SU-DHL-6 (cell line): ENCODE measurements at regions not wholly inside any gene's neighbourhood (a gene's known extent, or its start where the extent isn't known, plus 50 kb on each side); places are given as distances from the start of the nearest gene placed in this dataset.

Experiments
- H2AFZ ChIP-seq: fragments of 200-600 bp; sonication (generic); 2 replicates; pipeline ENCODE4 v1.6.1; 2014; ENCODE audit warnings: low read depth, mild to moderate bottlenecking, moderate library complexity, mixed read lengths, antibody characterized with exemption, low read length; ENCODE audit not compliant: severe bottlenecking
- H3F3A ChIP-seq: fragments of 200-600 bp; shearing (Covaris generic); 2 replicates; pipeline ENCODE4 v1.6.0; 2016; ENCODE audit warnings: antibody characterized with exemption, mild to moderate bottlenecking; ENCODE audit not compliant: insufficient read depth
- H3K27ac ChIP-seq: fragments of 200-600 bp; sonication (generic); 2 replicates; pipeline ENCODE4 v1.5.1; 2016; ENCODE audit warnings: low read depth, mild to moderate bottlenecking, low read length, moderate library complexity, mixed read lengths
- H3K27me3 ChIP-seq: fragments of 200-600 bp; sonication (generic), shearing (Covaris generic); 2 replicates; pipeline ENCODE4 v1.6.0; 2014; ENCODE audit warnings: mild to moderate bottlenecking, low read length
- H3K36me3 ChIP-seq: fragments of 200-600 bp; sonication (generic); 2 replicates; pipeline ENCODE4 v1.6.1; 2014; ENCODE audit warnings: mild to moderate bottlenecking, low read length, mixed read lengths
- H3K4me2 ChIP-seq: fragments of 300-600, 200-600 bp; shearing (Covaris generic), sonication (generic); 2 replicates; pipeline ENCODE4 v1.6.0; 2014; ENCODE audit warnings: low read length, low read depth, mild to moderate bottlenecking; ENCODE audit not compliant: poor library complexity, severe bottlenecking
- H3K4me3 ChIP-seq: fragments of 200-600 bp; sonication (generic); 2 replicates; pipeline ENCODE4 v1.5.1; 2014; ENCODE audit warnings: antibody characterized with exemption, low read length, mild to moderate bottlenecking, mixed read lengths; ENCODE audit not compliant: insufficient read depth, poor library complexity, severe bottlenecking
- H3K79me2 ChIP-seq: fragments of 200-600 bp; sonication (generic); 2 replicates; pipeline ENCODE4 v1.6.1; 2014; ENCODE audit warnings: mild to moderate bottlenecking, low read length, moderate library complexity; ENCODE audit not compliant: insufficient read depth
- H3K9ac ChIP-seq: fragments of 200-600 bp; sonication (generic); 2 replicates; pipeline ENCODE4 v1.7.0; 2014; ENCODE audit warnings: mild to moderate bottlenecking, low read length
- H3K9me2 ChIP-seq: fragments of 200-600 bp; sonication (generic); replicated peaks from 2 replicates; pipeline ENCODE4 v1.6.1; 2014; ENCODE audit warnings: low read length; ENCODE audit not compliant: insufficient read depth
- H3K9me3 ChIP-seq: fragments of 200-600 bp; sonication (generic); 2 replicates; pipeline ENCODE4 v1.6.1; 2014; ENCODE audit warnings: low read length, mixed read lengths; ENCODE audit not compliant: insufficient read depth
- H4K20me1 ChIP-seq: fragments of 200-600 bp; sonication (generic); 2 replicates; pipeline ENCODE4 v1.6.1; 2014; ENCODE audit warnings: low read depth, mild to moderate bottlenecking, antibody characterized with exemption, low read length, moderate library complexity, mixed read lengths
- EZH2phosphoT487 ChIP-seq: fragments of 200-600 bp; sonication (generic), shearing (Covaris generic); conservative IDR thresholded peaks from 2 replicates; pipeline ENCODE4 v1.6.1; 2018; ENCODE audit warnings: mild to moderate bottlenecking, antibody characterized with exemption, low read length, moderate library complexity, mixed read lengths
- TF ChIP-seq, protein P1 (sequence below): fragments of 200-600 bp; sonication (generic); IDR thresholded peaks from one replicate; pipeline ENCODE4 v1.5.1; 2017; ENCODE audit warnings: antibody characterized with exemption, mild to moderate bottlenecking, low read length, moderate library complexity; ENCODE audit not compliant: insufficient read depth, poor library complexity, severe bottlenecking

DNA sequence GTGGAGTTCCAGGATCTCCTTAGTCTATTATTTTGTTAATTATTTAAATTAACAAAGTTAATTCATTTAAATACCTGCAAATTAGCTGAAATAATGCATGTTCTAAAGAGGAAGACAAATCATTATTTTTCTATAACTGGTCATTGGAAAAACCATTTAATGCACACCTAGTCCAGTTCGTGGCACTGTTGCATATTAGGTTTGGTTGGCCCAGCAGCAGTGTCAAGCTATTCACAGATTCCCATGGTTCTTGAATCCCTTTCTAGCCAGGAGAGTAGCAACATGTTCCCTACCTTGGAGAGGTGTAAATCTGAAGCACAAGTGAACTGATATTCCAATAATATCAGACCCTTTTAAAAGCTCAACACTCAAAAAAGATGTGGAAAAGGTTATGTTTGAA, 155.2 kb downstream of the TMEM161B start:
- H3K9ac ChIP-seq, result no peak overlapping the region
- no peaks in the 10 kb centered on the region; the same call in 1 of the 2 replicates for H3K9me2 ChIP-seq
- TF ChIP-seq, protein P1, sequence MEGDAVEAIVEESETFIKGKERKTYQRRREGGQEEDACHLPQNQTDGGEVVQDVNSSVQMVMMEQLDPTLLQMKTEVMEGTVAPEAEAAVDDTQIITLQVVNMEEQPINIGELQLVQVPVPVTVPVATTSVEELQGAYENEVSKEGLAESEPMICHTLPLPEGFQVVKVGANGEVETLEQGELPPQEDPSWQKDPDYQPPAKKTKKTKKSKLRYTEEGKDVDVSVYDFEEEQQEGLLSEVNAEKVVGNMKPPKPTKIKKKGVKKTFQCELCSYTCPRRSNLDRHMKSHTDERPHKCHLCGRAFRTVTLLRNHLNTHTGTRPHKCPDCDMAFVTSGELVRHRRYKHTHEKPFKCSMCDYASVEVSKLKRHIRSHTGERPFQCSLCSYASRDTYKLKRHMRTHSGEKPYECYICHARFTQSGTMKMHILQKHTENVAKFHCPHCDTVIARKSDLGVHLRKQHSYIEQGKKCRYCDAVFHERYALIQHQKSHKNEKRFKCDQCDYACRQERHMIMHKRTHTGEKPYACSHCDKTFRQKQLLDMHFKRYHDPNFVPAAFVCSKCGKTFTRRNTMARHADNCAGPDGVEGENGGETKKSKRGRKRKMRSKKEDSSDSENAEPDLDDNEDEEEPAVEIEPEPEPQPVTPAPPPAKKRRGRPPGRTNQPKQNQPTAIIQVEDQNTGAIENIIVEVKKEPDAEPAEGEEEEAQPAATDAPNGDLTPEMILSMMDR, result no peak
- no peak for TF ChIP-seq EZH2phosphoT487
- H3K79me2 ChIP-seq, result no peaks in the 10 kb centered on the region
- H3K4me2 ChIP-seq, result no peak overlapping the region
- no peaks in the 10 kb centered on the region for H3K27me3 ChIP-seq
- no peak overlapping the region for H2AFZ ChIP-seq
- no peak overlapping the region for H3K4me3 ChIP-seq
- H3K27ac ChIP-seq, result no peak overlapping the region
- H4K20me1 ChIP-seq, result no peaks in the 10 kb centered on the region
- no peaks in the 10 kb centered on the region for H3K9me3 ChIP-seq
- H3K36me3 ChIP-seq, result no peaks in the 10 kb centered on the region
- no peaks in the 10 kb centered on the region for H3F3A ChIP-seq

DNA sequence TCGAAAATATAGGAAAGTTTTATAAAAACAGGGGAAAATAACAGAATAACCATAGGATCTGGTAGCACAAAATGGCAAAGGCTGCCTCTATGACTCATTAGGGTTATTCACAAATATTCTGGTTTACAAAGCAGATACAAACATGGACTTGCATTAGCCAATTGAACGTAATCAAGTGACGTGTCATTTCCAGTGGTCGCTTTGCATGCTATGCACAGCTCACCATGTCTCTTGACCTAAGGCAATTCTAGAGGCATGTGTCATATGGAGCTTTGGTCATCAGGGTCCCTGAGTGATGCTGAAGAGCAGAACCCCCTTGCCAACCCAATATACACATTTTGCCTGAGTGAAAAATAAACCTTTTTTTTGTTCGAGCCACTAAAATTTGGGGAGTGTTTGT, 158.8 kb downstream of the TMEM161B start:
- no peak overlapping the region for H3K4me2 ChIP-seq
- TF ChIP-seq, protein P1, result no peak
- TF ChIP-seq EZH2phosphoT487, result no peak
- no peaks in the 10 kb centered on the region for H3K9me3 ChIP-seq
- no peak overlapping the region for H3K9ac ChIP-seq
- H3K9me2 ChIP-seq, result no peaks in the 10 kb centered on the region; the same call in 1 of the 2 replicates
- no peak overlapping the region for H3K27ac ChIP-seq
- no peaks in the 10 kb centered on the region for H3F3A ChIP-seq
- H4K20me1 ChIP-seq, result no peaks in the 10 kb centered on the region
- no peaks in the 10 kb centered on the region for H3K79me2 ChIP-seq
- no peak overlapping the region for H3K4me3 ChIP-seq
- H3K27me3 ChIP-seq, result no peaks in the 10 kb centered on the region
- no peaks in the 10 kb centered on the region for H3K36me3 ChIP-seq
- no peak overlapping the region for H2AFZ ChIP-seq

DNA sequence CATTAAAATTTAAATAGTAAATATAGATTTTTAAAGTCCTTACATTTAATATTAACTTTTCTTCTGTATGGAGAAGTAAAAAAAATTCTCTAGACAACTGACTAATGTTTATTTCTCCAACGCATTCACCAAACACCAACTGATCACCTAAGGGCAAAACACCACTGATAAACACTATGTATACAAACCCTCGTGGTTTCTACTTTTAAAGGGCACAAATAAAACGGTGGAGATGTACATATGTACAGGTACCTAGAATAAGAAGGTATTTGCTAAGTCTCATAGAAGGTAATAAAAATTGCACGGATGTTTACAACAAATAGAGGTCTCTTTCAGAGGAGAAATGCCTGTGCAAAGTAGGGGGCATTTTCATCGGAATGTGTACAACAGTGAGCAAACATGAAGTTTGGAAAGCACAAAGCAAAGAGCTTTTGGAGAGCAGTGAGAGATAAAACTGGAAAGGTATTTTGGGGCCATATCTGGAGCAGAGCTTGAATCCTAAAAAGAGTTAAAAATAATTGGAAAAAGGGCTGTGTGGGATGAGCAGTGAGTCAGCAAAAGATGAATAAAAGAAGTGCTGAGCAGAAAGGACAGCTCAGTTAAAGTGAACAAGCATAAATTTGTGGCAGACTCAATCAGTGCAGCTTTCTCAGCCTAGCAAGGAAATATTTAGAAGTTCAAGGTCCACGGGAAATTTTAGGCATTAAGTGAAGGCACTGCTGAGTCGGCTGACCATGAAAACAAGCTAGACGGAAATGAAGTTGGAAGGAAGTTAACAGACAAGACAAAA, 160.0 kb downstream of the TMEM161B start:
- Histone ChIP-seq H2AFZ (no peak overlapping the region), H4K20me1 (no peaks in the 10 kb centered on the region), H3K36me3 (no peaks in the 10 kb centered on the region), H3F3A (no peaks in the 10 kb centered on the region), H3K9me2 (no peaks in the 10 kb centered on the region; the same call in 1 of the 2 replicates), H3K79me2 (no peaks in the 10 kb centered on the region), H3K4me2 (no peak overlapping the region), H3K4me3 (no peak overlapping the region), H3K9ac (no peak overlapping the region), H3K27ac (no peak overlapping the region), H3K9me3 (no peaks in the 10 kb centered on the region), H3K27me3 (no peaks in the 10 kb centered on the region)
- TF ChIP-seq EZH2phosphoT487, result no peak
- TF ChIP-seq, protein P1, result no peak
